Lower lobe of right lung (tissue), 2 donors: ENCODE measurements at regions not wholly inside any gene's neighbourhood (a gene's known extent, or its start where the extent isn't known, plus 50 kb on each side); places are given as distances from the start of the nearest gene placed in this dataset.

Source experiments
- ATAC-seq, 2 donors: fragments of 200-7000 bp; cut with Tn5 transposase; one replicate each; pipeline ENCODE4 v1.9.1; 2020 to 2022; ENCODE audit warnings: mild to moderate bottlenecking in 2 of 2, moderate library complexity in 2 of 2
- DNase-seq: peaks from one replicate; pipeline ENCODE4 v3.0.0-alpha.2; 2020
- H3K27ac ChIP-seq: fragments of 200-600 bp; one replicate; pipeline ENCODE4 v1.8.0; 2022
- H3K27me3 ChIP-seq: fragments of 200-600 bp; one replicate; pipeline ENCODE4 v1.8.0; 2022; ENCODE audit warnings: low read depth
- H3K36me3 ChIP-seq: fragments of 200-600 bp; one replicate; pipeline ENCODE4 v1.8.0; 2022; ENCODE audit warnings: mild to moderate bottlenecking
- H3K4me1 ChIP-seq: fragments of 200-600 bp; one replicate; pipeline ENCODE4 v1.8.0; 2022
- H3K4me3 ChIP-seq: fragments of 200-600 bp; one replicate; pipeline ENCODE4 v1.8.0; 2022; ENCODE audit warnings: mild to moderate bottlenecking
- H3K9me3 ChIP-seq: fragments of 200-600 bp; one replicate; pipeline ENCODE4 v1.8.0; 2022
- intact Hi-C: fragments of 100-400 bp; cut with DNase I; formaldehyde crosslinking; loops from one replicate; pipeline ENCODE4 v1.11.0; 2022
- TF ChIP-seq, protein P1 (sequence below): fragments of 200-600 bp; IDR thresholded peaks from one replicate; pipeline ENCODE4 v1.8.0; 2022; ENCODE audit warnings: antibody characterized with exemption, mild to moderate bottlenecking
- donor health status: DM: no; HTN: yes; CAD: no; lungs with severe emphysema.

GRCh38 chr5:106185661-106186081 is 1485.1 kb downstream of the EFNA5 start:
- DNase-seq (no peak), ATAC-seq (no peak)
- no peaks in the 10 kb centered on the region for H3K9me3 ChIP-seq
- no peaks in the 10 kb centered on the region for H3K36me3 ChIP-seq
- no peaks in the 10 kb centered on the region for H3K27me3 ChIP-seq
- H3K27ac ChIP-seq, result no peak overlapping the region
- H3K4me1 ChIP-seq, result no peaks in the 10 kb centered on the region
- no peak overlapping the region for H3K4me3 ChIP-seq
- TF ChIP-seq, protein P1, sequence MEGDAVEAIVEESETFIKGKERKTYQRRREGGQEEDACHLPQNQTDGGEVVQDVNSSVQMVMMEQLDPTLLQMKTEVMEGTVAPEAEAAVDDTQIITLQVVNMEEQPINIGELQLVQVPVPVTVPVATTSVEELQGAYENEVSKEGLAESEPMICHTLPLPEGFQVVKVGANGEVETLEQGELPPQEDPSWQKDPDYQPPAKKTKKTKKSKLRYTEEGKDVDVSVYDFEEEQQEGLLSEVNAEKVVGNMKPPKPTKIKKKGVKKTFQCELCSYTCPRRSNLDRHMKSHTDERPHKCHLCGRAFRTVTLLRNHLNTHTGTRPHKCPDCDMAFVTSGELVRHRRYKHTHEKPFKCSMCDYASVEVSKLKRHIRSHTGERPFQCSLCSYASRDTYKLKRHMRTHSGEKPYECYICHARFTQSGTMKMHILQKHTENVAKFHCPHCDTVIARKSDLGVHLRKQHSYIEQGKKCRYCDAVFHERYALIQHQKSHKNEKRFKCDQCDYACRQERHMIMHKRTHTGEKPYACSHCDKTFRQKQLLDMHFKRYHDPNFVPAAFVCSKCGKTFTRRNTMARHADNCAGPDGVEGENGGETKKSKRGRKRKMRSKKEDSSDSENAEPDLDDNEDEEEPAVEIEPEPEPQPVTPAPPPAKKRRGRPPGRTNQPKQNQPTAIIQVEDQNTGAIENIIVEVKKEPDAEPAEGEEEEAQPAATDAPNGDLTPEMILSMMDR, result no peak
- intact Hi-C loops, result no loop called here

DNA sequence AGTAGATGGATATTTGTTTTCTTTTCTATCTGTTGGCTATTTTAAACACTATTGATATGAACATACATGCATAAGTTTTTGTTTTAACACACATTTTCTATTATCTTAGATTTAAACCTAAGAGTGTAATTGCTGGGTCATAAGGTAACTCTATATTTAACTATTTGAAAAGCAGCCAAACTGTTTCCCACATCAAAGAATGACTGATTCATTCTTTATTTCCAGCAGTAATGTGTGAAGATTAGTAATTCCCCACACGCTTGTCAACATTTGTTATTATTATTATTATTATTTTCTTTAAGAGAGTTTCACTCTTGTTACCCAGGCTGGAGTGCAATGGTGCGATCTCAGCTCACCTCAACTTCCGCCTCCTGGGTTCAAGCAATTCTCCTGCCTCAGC is 1495.8 kb downstream of the EFNA5 start:
- no peaks in the 10 kb centered on the region for H3K27me3 ChIP-seq
- no peak overlapping the region for H3K27ac ChIP-seq
- ATAC-seq, result no peak
- H3K9me3 ChIP-seq, result no peaks in the 10 kb centered on the region
- TF ChIP-seq, protein P1, result no peak
- no peaks in the 10 kb centered on the region for H3K4me1 ChIP-seq
- H3K36me3 ChIP-seq, result no peaks in the 10 kb centered on the region
- DNase-seq, result no peak
- intact Hi-C loops, result no loop called here
- no peak overlapping the region for H3K4me3 ChIP-seq

DNA sequence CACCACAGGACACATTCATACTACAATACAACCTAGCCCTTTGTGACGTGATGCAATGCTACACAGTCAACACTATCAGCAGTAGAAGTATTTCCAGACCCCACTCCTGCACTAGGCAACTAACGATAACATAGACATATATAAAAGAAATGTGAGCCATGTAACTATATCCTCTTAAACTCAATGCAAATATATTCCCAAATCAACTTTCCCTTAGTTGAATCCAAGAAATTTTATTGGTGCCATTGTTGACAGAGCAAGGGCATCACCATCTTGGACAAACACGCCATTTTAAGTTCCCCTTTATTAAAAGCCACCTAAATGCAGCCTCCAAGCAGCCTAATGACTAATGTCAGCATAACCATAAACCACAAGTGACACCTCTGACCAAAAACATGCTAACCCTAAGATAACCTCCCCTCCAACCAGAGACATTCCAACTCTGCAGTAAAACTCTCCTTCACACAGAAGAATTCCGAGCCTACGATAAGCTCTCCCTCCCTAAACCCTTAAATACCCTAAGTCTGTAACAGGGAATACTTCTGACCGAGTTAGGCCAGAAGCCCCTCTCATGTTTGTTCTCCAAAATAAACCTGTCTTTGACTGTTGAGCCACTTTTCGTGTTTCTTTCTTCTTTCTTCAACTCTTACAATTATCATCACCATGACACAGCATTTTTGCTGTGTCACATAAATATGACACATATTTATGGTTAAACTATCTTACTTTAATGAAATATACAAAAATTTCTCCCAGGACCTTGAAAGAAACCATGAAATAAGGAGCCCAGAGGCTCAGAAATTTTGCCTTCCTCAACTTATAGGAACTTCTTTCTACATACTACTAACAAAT is 1497.8 kb downstream of the EFNA5 start:
- H3K9me3 ChIP-seq, result no peaks in the 10 kb centered on the region
- intact Hi-C loops, result no loop called here
- H3K27ac ChIP-seq, result no peak overlapping the region
- no peak overlapping the region for H3K4me3 ChIP-seq
- H3K36me3 ChIP-seq, result no peaks in the 10 kb centered on the region
- ATAC-seq (no peak), DNase-seq (no peak)
- no peaks in the 10 kb centered on the region for H3K27me3 ChIP-seq
- no peaks in the 10 kb centered on the region for H3K4me1 ChIP-seq
- TF ChIP-seq, protein P1, result no peak

DNA sequence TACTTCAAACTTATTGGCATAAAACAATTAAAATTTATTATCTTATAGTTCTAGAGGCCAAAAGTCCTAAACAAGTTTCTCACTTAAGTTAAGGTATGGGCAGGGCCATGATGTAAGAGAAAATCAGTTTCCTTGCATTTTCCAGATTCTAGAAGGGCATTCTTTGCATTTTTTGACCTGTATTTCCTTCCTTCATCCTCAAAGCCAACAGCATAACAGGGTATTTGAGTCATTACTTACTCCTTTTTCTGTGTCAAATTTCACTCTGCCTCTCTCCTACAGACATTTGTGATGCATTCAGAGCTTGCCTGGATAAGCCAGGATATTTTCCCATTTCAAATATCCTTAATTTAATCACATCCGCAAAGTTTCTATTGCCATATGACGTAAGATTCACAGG is 1499.0 kb downstream of the EFNA5 start:
- intact Hi-C loops, result no loop called here
- DNase-seq, result no peak

GRCh38 chr5:106171132-106171531 is 1499.6 kb downstream of the EFNA5 start:
- DNase-seq, result no peak
- TF ChIP-seq, protein P1, result no peak
- Histone ChIP-seq H3K9me3 (no peaks in the 10 kb centered on the region), H3K4me3 (no peak overlapping the region), H3K36me3 (no peaks in the 10 kb centered on the region), H3K27me3 (no peaks in the 10 kb centered on the region), H3K4me1 (no peaks in the 10 kb centered on the region), H3K27ac (no peak overlapping the region)
- intact Hi-C loops, result no loop called here
- ATAC-seq, result no peak

More for the DNA sequence above, 1499.0 kb downstream of the EFNA5 start:
- no peak for ATAC-seq
- Histone ChIP-seq H3K36me3 (no peaks in the 10 kb centered on the region), H3K9me3 (no peaks in the 10 kb centered on the region), H3K27ac (no peak overlapping the region), H3K4me3 (no peak overlapping the region), H3K4me1 (no peaks in the 10 kb centered on the region), H3K27me3 (no peaks in the 10 kb centered on the region)
- TF ChIP-seq, protein P1, result no peak
